ENCODE measurements at regions not wholly inside any gene's neighbourhood (a gene's known extent, or its start where the extent isn't known, plus 50 kb on each side); places are given as distances from the start of the nearest gene placed in this dataset.

DNA sequence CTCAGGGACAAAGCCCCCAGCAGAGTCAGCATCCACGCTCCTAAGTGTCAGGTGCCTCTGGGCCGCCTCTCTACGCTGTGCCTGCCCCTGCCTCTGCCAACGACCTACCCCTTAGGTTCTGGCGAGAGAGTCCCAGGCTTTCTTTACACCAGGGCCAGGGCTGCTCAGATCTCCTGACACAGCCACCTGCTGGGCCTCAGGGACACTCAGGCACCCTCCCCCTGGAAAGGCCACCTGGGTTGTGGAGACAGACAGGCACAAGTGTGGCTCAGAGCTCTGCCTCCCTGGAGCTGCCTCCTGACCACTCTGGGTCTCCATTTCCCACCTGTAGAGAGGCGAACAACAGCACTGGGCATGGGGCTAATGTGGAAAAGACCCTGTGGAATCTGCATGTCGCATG is 90.0 kb upstream of the ADRA2C start:
- no peak overlapping the region for H3K9ac ChIP-seq (ENCODE audit: low read depth in 1 of 2, low read length in 2 of 2)
- peaks cover 6 to 8% of the 10 kb centered on the region in 2 donors for H3K27me3 ChIP-seq (ENCODE audit: control insufficient read depth in 1 of 2, insufficient read depth in 2 of 2, low read length in 2 of 2)
- no peak overlapping the region for H3K27ac ChIP-seq (ENCODE audit: low read depth, low read length)
- H3K4me1 ChIP-seq (ENCODE audit: control insufficient read depth in 1 of 2, insufficient read depth in 2 of 2, low read length in 2 of 2), result no peaks in the 10 kb centered on the region
- H3K36me3 ChIP-seq (ENCODE audit: control insufficient read depth in 1 of 2, insufficient read depth in 2 of 2, low read length in 2 of 2), result no peaks in the 10 kb centered on the region
- H3K9me3 ChIP-seq (ENCODE audit: control insufficient read depth in 1 of 2, low read length in 2 of 2), result no peaks in the 10 kb centered on the region
- no peak overlapping the region for H3K4me3 ChIP-seq (ENCODE audit: low read depth in 1 of 2, low read length in 2 of 2)

- H3K9me3 ChIP-seq (ENCODE audit: control insufficient read depth in 1 of 2, low read length in 2 of 2), result no peaks in the 10 kb centered on the region
- no peak overlapping the region for H3K4me3 ChIP-seq (ENCODE audit: low read depth in 1 of 2, low read length in 2 of 2)
- H3K36me3 ChIP-seq (ENCODE audit: control insufficient read depth in 1 of 2, insufficient read depth in 2 of 2, low read length in 2 of 2), result no peaks in the 10 kb centered on the region
- H3K9ac ChIP-seq (ENCODE audit: low read depth in 1 of 2, low read length in 2 of 2), result no peak overlapping the region
- H3K27me3 ChIP-seq (ENCODE audit: control insufficient read depth in 1 of 2, insufficient read depth in 2 of 2, low read length in 2 of 2), result peaks cover 6 to 8% of the 10 kb centered on the region in 2 donors
- no peak overlapping the region for H3K27ac ChIP-seq (ENCODE audit: low read depth, low read length)
- no peaks in the 10 kb centered on the region for H3K4me1 ChIP-seq (ENCODE audit: control insufficient read depth in 1 of 2, insufficient read depth in 2 of 2, low read length in 2 of 2)
Observed at GRCh38 chr4:3675251-3676115, 90.7 kb upstream of the ADRA2C start.

DNA sequence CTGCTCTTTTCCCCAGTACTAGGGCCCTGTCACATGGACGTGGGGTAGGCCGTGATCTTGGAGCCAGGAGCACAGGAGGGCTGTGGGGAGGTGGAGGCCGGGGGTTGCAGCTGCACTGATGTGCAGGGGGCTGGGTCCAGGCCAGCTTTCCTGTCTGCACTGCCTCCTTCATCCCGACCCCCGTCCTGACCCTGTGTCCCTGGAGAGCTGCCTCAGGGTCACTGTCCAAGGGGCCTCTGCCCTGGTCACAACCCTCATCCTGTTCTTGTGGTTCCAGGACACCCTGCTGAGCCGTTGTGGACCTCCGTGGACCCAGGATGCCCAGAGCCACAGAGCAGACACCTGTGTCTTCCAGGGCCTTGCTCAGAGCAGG is 91.7 kb upstream of the ADRA2C start:
- no peak overlapping the region for H3K9ac ChIP-seq (ENCODE audit: low read depth in 1 of 2, low read length in 2 of 2)
- no peak overlapping the region for H3K27ac ChIP-seq (ENCODE audit: low read depth, low read length)
- peaks cover 6 to 8% of the 10 kb centered on the region in 2 donors for H3K27me3 ChIP-seq (ENCODE audit: control insufficient read depth in 1 of 2, insufficient read depth in 2 of 2, low read length in 2 of 2)
- H3K9me3 ChIP-seq (ENCODE audit: control insufficient read depth in 1 of 2, low read length in 2 of 2), result no peaks in the 10 kb centered on the region
- no peak overlapping the region for H3K4me3 ChIP-seq (ENCODE audit: low read depth in 1 of 2, low read length in 2 of 2)
- no peaks in the 10 kb centered on the region for H3K4me1 ChIP-seq (ENCODE audit: control insufficient read depth in 1 of 2, insufficient read depth in 2 of 2, low read length in 2 of 2)
- H3K36me3 ChIP-seq (ENCODE audit: control insufficient read depth in 1 of 2, insufficient read depth in 2 of 2, low read length in 2 of 2), result no peaks in the 10 kb centered on the region

GRCh38 chr4:3673716-3674478 is 92.3 kb upstream of the ADRA2C start:
- Histone ChIP-seq H3K9me3 (ENCODE audit: control insufficient read depth in 1 of 2, low read length in 2 of 2) (no peaks in the 10 kb centered on the region), H3K27ac (ENCODE audit: low read depth, low read length) (no peak overlapping the region), H3K9ac (ENCODE audit: low read depth in 1 of 2, low read length in 2 of 2) (no peak overlapping the region), H3K36me3 (ENCODE audit: control insufficient read depth in 1 of 2, insufficient read depth in 2 of 2, low read length in 2 of 2) (no peaks in the 10 kb centered on the region), H3K4me1 (ENCODE audit: control insufficient read depth in 1 of 2, insufficient read depth in 2 of 2, low read length in 2 of 2) (no peaks in the 10 kb centered on the region), H3K4me3 (ENCODE audit: low read depth in 1 of 2, low read length in 2 of 2) (no peak overlapping the region), H3K27me3 (ENCODE audit: control insufficient read depth in 1 of 2, insufficient read depth in 2 of 2, low read length in 2 of 2) (peaks cover 6 to 8% of the 10 kb centered on the region in 2 donors)

DNA sequence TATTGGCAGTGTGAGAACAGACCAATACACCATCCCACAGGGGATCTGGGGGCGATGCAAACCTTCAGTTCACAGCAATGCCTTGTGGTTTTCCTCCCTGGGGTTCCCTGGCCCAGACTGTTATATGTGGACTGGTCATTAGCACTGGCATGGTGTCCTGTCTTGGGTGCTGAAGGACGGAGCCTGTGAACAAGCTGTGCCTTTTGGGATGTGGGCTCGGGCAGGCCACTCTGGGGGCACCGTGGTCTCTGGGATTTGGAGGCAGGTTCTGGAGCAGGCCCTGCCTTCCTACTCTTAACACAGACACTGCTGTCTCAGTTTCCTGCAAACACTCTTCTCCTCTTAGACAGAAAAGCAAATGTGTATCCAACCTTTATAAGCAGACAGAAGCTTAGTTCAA is 93.0 kb upstream of the ADRA2C start:
- Histone ChIP-seq H3K27me3 (ENCODE audit: control insufficient read depth in 1 of 2, insufficient read depth in 2 of 2, low read length in 2 of 2) (peaks cover 6 to 8% of the 10 kb centered on the region in 2 donors), H3K4me1 (ENCODE audit: control insufficient read depth in 1 of 2, insufficient read depth in 2 of 2, low read length in 2 of 2) (no peaks in the 10 kb centered on the region), H3K36me3 (ENCODE audit: control insufficient read depth in 1 of 2, insufficient read depth in 2 of 2, low read length in 2 of 2) (no peaks in the 10 kb centered on the region)

DNA sequence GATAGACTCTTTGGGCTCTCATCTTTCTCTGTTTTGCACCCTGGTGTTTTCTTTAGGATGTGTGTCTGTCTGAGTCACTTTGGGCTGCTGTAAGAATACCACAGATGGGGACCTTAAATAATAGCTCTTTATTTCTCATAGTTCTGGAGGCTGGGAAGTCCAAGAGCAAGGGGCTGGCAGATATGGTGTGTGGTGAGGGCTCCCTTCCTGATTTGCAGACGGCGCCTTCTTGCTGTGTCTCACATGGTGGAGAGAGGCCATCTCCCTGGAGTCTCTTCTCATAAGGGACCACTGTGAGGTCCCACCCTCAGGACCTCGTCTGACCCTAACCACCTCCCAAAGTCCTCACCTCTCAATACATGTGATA is 93.7 kb upstream of the ADRA2C start:
- no peaks in the 10 kb centered on the region for H3K36me3 ChIP-seq (ENCODE audit: control insufficient read depth in 1 of 2, insufficient read depth in 2 of 2, low read length in 2 of 2)
- H3K27ac ChIP-seq (ENCODE audit: low read depth, low read length), result no peak overlapping the region
- no peak overlapping the region for H3K4me3 ChIP-seq (ENCODE audit: low read depth in 1 of 2, low read length in 2 of 2)
- H3K9ac ChIP-seq (ENCODE audit: low read depth in 1 of 2, low read length in 2 of 2), result no peak overlapping the region
- H3K9me3 ChIP-seq (ENCODE audit: control insufficient read depth in 1 of 2, low read length in 2 of 2), result no peaks in the 10 kb centered on the region
- H3K27me3 ChIP-seq (ENCODE audit: control insufficient read depth in 1 of 2, insufficient read depth in 2 of 2, low read length in 2 of 2), result peaks cover 6 to 8% of the 10 kb centered on the region in 2 donors
- no peaks in the 10 kb centered on the region for H3K4me1 ChIP-seq (ENCODE audit: control insufficient read depth in 1 of 2, insufficient read depth in 2 of 2, low read length in 2 of 2)

More for the DNA sequence above, 93.0 kb upstream of the ADRA2C start:
- Histone ChIP-seq H3K27ac (ENCODE audit: low read depth, low read length) (no peak overlapping the region), H3K9me3 (ENCODE audit: control insufficient read depth in 1 of 2, low read length in 2 of 2) (no peaks in the 10 kb centered on the region), H3K4me3 (ENCODE audit: low read depth in 1 of 2, low read length in 2 of 2) (no peak overlapping the region), H3K9ac (ENCODE audit: low read depth in 1 of 2, low read length in 2 of 2) (no peak overlapping the region)

DNA sequence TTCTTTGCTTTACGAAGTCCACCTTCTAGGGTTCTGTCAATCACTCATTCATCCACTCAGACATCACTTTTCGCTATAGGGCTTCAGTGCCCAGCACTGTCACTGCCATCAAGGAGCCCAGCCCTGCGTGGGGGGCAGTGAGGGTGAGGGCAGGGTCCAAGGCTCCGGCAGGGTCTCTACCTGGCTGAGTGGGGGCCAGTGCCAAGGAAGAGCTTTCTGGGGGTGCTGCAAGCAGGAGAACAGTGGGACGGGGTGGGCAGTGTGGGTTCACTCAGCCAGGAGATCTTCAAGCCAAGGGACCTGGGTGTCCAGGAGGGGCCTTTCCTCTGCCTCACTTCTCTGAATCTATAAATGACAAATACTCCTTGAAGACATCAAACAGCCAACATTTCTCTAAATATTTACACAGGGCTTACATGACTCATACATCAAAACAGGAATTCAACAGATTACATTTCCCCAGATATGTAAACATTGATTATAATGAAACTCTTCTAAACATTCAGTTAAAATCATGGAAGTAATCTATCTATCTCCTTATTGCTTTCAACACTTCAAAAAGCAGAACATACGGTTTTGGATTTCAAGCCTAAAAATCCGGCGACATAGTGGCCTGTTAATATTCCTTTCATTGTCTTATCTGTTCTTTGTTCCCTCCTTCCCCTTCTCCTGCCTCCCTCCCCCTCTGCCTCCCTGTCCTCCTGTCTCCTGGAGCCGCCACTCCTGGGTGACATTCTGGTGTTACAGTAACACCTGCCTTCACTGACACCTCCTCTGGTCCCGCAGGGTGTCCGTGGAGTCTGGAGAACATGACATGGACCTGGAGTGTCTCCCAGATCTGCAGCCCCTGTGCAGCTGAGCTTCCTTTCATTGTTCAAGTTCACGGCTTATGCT is 94.4 kb upstream of the ADRA2C start:
- Histone ChIP-seq H3K36me3 (ENCODE audit: control insufficient read depth in 1 of 2, insufficient read depth in 2 of 2, low read length in 2 of 2) (no peaks in the 10 kb centered on the region), H3K9ac (ENCODE audit: low read depth in 1 of 2, low read length in 2 of 2) (no peak overlapping the region), H3K27ac (ENCODE audit: low read depth, low read length) (no peak overlapping the region), H3K27me3 (ENCODE audit: control insufficient read depth in 1 of 2, insufficient read depth in 2 of 2, low read length in 2 of 2) (peaks cover 6 to 7% of the 10 kb centered on the region in 2 donors), H3K4me1 (ENCODE audit: control insufficient read depth in 1 of 2, insufficient read depth in 2 of 2, low read length in 2 of 2) (no peaks in the 10 kb centered on the region), H3K4me3 (ENCODE audit: low read depth in 1 of 2, low read length in 2 of 2) (no peak overlapping the region), H3K9me3 (ENCODE audit: control insufficient read depth in 1 of 2, low read length in 2 of 2) (peaks cover 0 to 5% of the 10 kb centered on the region in 2 donors)

DNA sequence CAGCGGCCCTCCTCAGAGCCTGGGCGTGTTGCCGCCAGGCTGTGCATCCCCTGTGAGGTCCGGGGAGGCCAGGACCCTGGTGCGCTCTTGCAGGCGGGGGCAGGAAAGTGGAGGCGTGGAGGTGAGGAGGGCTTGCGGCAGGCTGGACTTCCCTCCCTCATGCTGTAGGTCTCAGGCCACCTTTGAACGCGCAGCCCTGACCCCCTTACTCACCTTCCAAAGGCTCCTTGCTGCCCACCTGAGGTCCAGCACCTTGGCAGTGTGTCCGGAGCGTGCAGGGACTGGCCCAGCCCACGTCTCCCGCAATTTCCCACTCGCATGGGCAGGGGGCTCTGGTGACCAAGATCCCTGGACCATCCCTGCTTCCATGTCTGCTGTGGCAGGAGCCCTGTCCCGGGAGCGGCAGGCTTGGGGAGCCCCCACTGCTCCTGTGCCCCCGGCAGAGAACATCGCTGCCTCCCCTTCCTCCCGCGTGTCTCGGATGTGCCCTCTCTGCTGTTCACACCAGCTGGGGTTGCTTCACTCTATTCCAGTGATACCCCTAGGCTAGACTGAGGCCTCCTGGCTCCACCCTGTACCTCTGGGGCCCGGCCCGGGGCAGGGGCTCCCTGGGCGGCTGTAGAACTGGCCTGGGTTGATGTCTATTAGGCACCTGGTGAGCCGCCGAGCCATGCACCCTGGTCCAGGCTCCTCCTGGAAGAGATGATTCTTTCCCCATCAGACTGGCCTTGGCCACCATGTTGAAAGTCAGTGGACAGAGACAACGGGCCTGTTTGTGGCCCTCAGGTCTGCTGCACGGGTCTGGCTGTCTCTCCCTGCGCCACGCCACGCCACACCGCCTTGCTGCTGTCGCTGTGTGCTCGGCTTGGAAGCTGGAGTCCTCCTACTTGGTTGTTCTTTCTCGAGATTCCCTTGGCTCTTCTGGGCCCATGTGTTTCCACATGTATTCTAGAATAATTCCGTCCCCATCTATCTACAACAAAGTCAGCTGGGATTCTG is 95.4 kb upstream of the ADRA2C start:
- no peaks in the 10 kb centered on the region for H3K36me3 ChIP-seq (ENCODE audit: control insufficient read depth in 1 of 2, insufficient read depth in 2 of 2, low read length in 2 of 2)
- H3K9ac ChIP-seq (ENCODE audit: low read depth in 1 of 2, low read length in 2 of 2), result no peak overlapping the region
- peaks cover 0 to 5% of the 10 kb centered on the region in 2 donors for H3K9me3 ChIP-seq (ENCODE audit: control insufficient read depth in 1 of 2, low read length in 2 of 2)
- H3K27ac ChIP-seq (ENCODE audit: low read depth, low read length), result no peak overlapping the region
- H3K4me3 ChIP-seq (ENCODE audit: low read depth in 1 of 2, low read length in 2 of 2), result no peak overlapping the region
- no peaks in the 10 kb centered on the region for H3K27me3 ChIP-seq (ENCODE audit: control insufficient read depth in 1 of 2, insufficient read depth in 2 of 2, low read length in 2 of 2)
- no peaks in the 10 kb centered on the region for H3K4me1 ChIP-seq (ENCODE audit: control insufficient read depth in 1 of 2, insufficient read depth in 2 of 2, low read length in 2 of 2)

DNA sequence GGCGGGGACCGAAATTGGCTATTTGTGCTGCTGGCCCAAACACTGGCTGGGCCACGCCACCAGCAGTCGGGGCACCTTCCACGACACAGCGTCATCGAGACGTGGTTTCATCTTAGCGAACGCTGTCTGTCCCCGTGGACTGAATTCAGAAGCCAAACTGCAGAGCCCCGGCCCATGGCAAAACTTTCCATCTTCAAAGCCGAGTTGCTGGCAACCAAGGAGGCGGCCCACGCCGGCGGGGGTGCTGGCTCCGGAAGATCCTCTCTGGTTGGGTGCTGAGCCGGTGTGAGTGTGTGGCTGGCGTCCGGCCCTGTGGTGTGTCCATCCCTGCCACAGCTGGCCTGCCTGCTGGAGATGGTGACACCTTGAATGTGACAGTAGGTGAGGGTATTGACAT is 96.6 kb upstream of the ADRA2C start:
- Histone ChIP-seq H3K27ac (ENCODE audit: low read depth, low read length) (no peak overlapping the region), H3K9ac (ENCODE audit: low read depth in 1 of 2, low read length in 2 of 2) (no peak overlapping the region), H3K4me3 (ENCODE audit: low read depth in 1 of 2, low read length in 2 of 2) (no peak overlapping the region), H3K4me1 (ENCODE audit: control insufficient read depth in 1 of 2, insufficient read depth in 2 of 2, low read length in 2 of 2) (no peaks in the 10 kb centered on the region), H3K36me3 (ENCODE audit: control insufficient read depth in 1 of 2, insufficient read depth in 2 of 2, low read length in 2 of 2) (no peaks in the 10 kb centered on the region), H3K9me3 (ENCODE audit: control insufficient read depth in 1 of 2, low read length in 2 of 2) (peaks cover 0 to 5% of the 10 kb centered on the region in 2 donors), H3K27me3 (ENCODE audit: control insufficient read depth in 1 of 2, insufficient read depth in 2 of 2, low read length in 2 of 2) (no peaks in the 10 kb centered on the region)

Data from duodenal mucosa (tissue), 2 donors.